ENCODE measurements at regions not wholly inside any gene's neighbourhood (a gene's known extent, or its start where the extent isn't known, plus 50 kb on each side); places are given as distances from the start of the nearest gene placed in this dataset.

DNA sequence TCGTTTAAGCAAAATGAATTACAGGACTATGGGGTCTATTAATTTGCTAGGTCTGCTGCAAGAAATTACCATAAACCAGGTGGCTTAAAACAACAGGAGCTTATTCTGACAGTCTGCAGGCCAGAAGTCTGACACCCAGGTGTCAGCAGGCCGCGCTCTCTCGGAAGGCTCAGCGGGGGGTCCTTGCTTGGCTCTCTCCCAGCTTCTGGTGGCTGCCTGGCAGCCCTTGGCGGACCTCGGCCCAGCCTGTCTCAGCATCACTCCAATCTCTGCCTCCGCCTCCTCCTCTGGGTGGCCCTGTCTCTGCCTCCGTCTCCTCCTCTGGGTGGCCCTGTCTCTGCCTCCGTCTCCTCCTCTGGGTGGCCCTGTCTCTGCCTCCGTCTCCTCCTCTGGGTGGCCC is 580.5 kb upstream of the FAT1 start:
- TF ChIP-seq CTCF (IDR thresholded peaks at IDR 0.05; ENCODE audit: insufficient read depth, low read length, poor library complexity, severe bottlenecking) (no peak), EZH2phosphoT487 (conservative IDR thresholded peaks at IDR 0.05; ENCODE audit: low read length) (no peak)

Data from SU-DHL-6 (cell line).